NCI-H748 (cell line): ENCODE measurements at regions not wholly inside any gene's neighbourhood (a gene's known extent, or its start where the extent isn't known, plus 50 kb on each side); places are given as distances from the start of the nearest gene placed in this dataset.
A peak's percentile ranks its signal among the peaks of the same experiment; 100 is the strongest.

Source experiments
- DNase-seq: peaks from one replicate; lab custom pipeline; 2025; ENCODE audit not compliant: unreplicated experiment; lab: John Stamatoyannopoulos, UW

GRCh38 chr2:226622484-226622883, 177.1 kb downstream of the IRS1 start:
- no peak for DNase-seq

GRCh38 chr2:226620176-226620575, 179.4 kb downstream of the IRS1 start:
- no peak for DNase-seq

- DNase-seq, result no peak
These were observed 179.9 kb downstream of the IRS1 start for GRCh38 chr2:226619707-226620106.

GRCh38 chr2:226618875-226619605, 180.6 kb downstream of the IRS1 start:
- DNase-seq, result peak; percentile 15

GRCh38 chr2:226618544-226618874, 181.1 kb downstream of the IRS1 start:
- DNase-seq, result no peak

- DNase-seq, result no peak
These were observed 183.7 kb downstream of the IRS1 start for GRCh38 chr2:226615891-226616290.

- no peak for DNase-seq
These were observed 187.7 kb downstream of the IRS1 start for GRCh38 chr2:226611944-226612318.

- DNase-seq, result no peak
These were observed 188.2 kb downstream of the IRS1 start for GRCh38 chr2:226611196-226611943.

- DNase-seq, result no peak
These were observed 190.3 kb downstream of the IRS1 start for GRCh38 chr2:226609366-226609765.

- DNase-seq, result no peak
These were observed 191.2 kb downstream of the IRS1 start for GRCh38 chr2:226608451-226608850.

- no peak for DNase-seq
These were observed 192.2 kb downstream of the IRS1 start for GRCh38 chr2:226607379-226607778.

- no peak for DNase-seq
These were observed 194.0 kb downstream of the IRS1 start for GRCh38 chr2:226605642-226606041.

- no peak for DNase-seq
These were observed 196.0 kb downstream of the IRS1 start for GRCh38 chr2:226603606-226604005.

GRCh38 chr2:226601881-226602662, 197.5 kb downstream of the IRS1 start:
- no peak for DNase-seq

- DNase-seq, result no peak
These were observed 198.8 kb downstream of the IRS1 start for GRCh38 chr2:226600802-226601201.

GRCh38 chr2:226600184-226600583, 199.4 kb downstream of the IRS1 start:
- no peak for DNase-seq

- DNase-seq, result no peak
These were observed 210.6 kb downstream of the IRS1 start for GRCh38 chr2:226589043-226589442.

GRCh38 chr2:226585130-226585561, 214.5 kb downstream of the IRS1 start:
- DNase-seq, result no peak

- DNase-seq, result no peak
These were observed 215.0 kb downstream of the IRS1 start for GRCh38 chr2:226584518-226585055.

- DNase-seq, result no peak
These were observed 215.9 kb downstream of the IRS1 start for GRCh38 chr2:226583715-226584114.

GRCh38 chr2:226581661-226582060, 218.0 kb downstream of the IRS1 start:
- DNase-seq, result no peak

GRCh38 chr2:226581004-226581403, 218.6 kb downstream of the IRS1 start:
- DNase-seq, result no peak
